SK-N-SH treated with all-trans-retinoic acid at 6 μM for 48 hours (cell line): ENCODE measurements at regions not wholly inside any gene's neighbourhood (a gene's known extent, or its start where the extent isn't known, plus 50 kb on each side); places are given as distances from the start of the nearest gene placed in this dataset.

Source experiments
- CREB5 ChIP-seq: fragments of 250-450 bp; sonication (Bioruptor Pico); IDR thresholded peaks from 2 replicates; pipeline ENCODE4 v1.5.1; 2020; ENCODE audit warnings: low read depth, mild to moderate bottlenecking, moderate library complexity
- ESRRG ChIP-seq: fragments of 250-450 bp; sonication (Bioruptor Pico); IDR thresholded peaks from 2 replicates; pipeline ENCODE4 v1.6.1; 2021; ENCODE audit warnings: mild to moderate bottlenecking
- ISL1 ChIP-seq: fragments of 250-450 bp; sonication (Bioruptor Pico); IDR thresholded peaks from 2 replicates; pipeline ENCODE4 v2.1.2; 2022; ENCODE audit warnings: mild to moderate bottlenecking, moderate library complexity
- PATZ1 ChIP-seq: fragments of 250-450 bp; sonication (Bioruptor Pico); IDR thresholded peaks from 2 replicates; pipeline ENCODE4 v1.8.0; 2020; ENCODE audit warnings: mild to moderate bottlenecking, moderate library complexity, borderline replicate concordance
- PPARA ChIP-seq: fragments of 250-450 bp; sonication (Bioruptor Pico); IDR thresholded peaks from 2 replicates; pipeline ENCODE4 v1.5.0; 2020; ENCODE audit warnings: mild to moderate bottlenecking, borderline replicate concordance
- RARB ChIP-seq: fragments of 250-450 bp; sonication (Bioruptor Pico); IDR thresholded peaks from 2 replicates; pipeline ENCODE4 v1.8.0; 2021; ENCODE audit warnings: mild to moderate bottlenecking, moderate library complexity
- ZC3H10 ChIP-seq: fragments of 250-450 bp; sonication (Bioruptor Pico); IDR thresholded peaks from 2 replicates; pipeline ENCODE4 v1.5.1; 2021; ENCODE audit warnings: mild to moderate bottlenecking, moderate library complexity
- ZFP3 ChIP-seq: fragments of 250-450 bp; sonication (Bioruptor Pico); IDR thresholded peaks from 2 replicates; pipeline ENCODE4 v1.5.0; 2020; ENCODE audit warnings: mild to moderate bottlenecking, moderate library complexity

- TF ChIP-seq ESRRG (no peak), PATZ1 (CRISPR knock-in tag) (no peak), PPARA (no peak), CREB5 (CRISPR knock-in tag) (no peak), ISL1 (CRISPR knock-in tag) (no peak), ZC3H10 (no peak), RARB (CRISPR knock-in tag) (no peak), ZFP3 (CRISPR knock-in tag) (no peak)
These were observed 157.6 kb downstream of the BLID start for GRCh38 chr11:121958323-121958970.
